Astrocyte of the cerebellum (primary cell): ENCODE measurements at regions not wholly inside any gene's neighbourhood (a gene's known extent, or its start where the extent isn't known, plus 50 kb on each side); places are given as distances from the start of the nearest gene placed in this dataset.

Experiments used
- DNase-seq: peaks from one replicate; pipeline ENCODE4 v3.0.0-alpha.2; 2011; ENCODE audit warnings: low read depth
- H3K4me3 ChIP-seq: 2 replicates; pipeline ENCODE4 v1.5.1; 2011; ENCODE audit warnings: mild to moderate bottlenecking, low read depth, low read length, moderate library complexity
- CTCF ChIP-seq: IDR thresholded peaks from 2 replicates; pipeline ENCODE4 v1.5.1; 2012; ENCODE audit warnings: low read length, low read depth, moderate library complexity, mild to moderate bottlenecking; ENCODE audit errors: missing control alignments
- in situ Hi-C: cut with HindIII; loops from 2 replicates; pipeline ENCODE4 v1.10.0; 2017; ENCODE audit warnings: low sequenced_read_pairs

- in situ Hi-C loops = loop anchor here (5.0 kb wide), 1 partner anchor 34 kb away; no protein-coding TSS in a partner anchor
- TF ChIP-seq CTCF = no peak
Measured at GRCh38 chr2:43075811-43076585, 150.4 kb downstream of the ZFP36L2 start.

GRCh38 chr2:43075054-43075593 lies 151.3 kb downstream of the ZFP36L2 start:
- no peak overlapping the region for H3K4me3 ChIP-seq
- no peak for TF ChIP-seq CTCF
- DNase-seq = peak; percentile 94
- in situ Hi-C loops = loop anchor here (5.0 kb wide), 1 partner anchor 33 kb away; no protein-coding TSS in a partner anchor

More at GRCh38 chr2:43075811-43076585, 150.4 kb downstream of the ZFP36L2 start:
- no peak for DNase-seq
- no peak overlapping the region for H3K4me3 ChIP-seq

GRCh38 chr2:43074592-43075053 lies 151.8 kb downstream of the ZFP36L2 start:
- in situ Hi-C loops = loop anchor here (5.0 kb wide), 2 partner anchors 32 to 102 kb away; no protein-coding TSS in a partner anchor
- no peak overlapping the region for H3K4me3 ChIP-seq
- TF ChIP-seq CTCF = no peak
- DNase-seq = no peak

GRCh38 chr2:43074052-43074451 lies 152.4 kb downstream of the ZFP36L2 start:
- TF ChIP-seq CTCF = no peak
- H3K4me3 ChIP-seq = no peak overlapping the region
- no peak for DNase-seq
- in situ Hi-C loops = loop anchor here (5.0 kb wide), 1 partner anchor 102 kb away; no protein-coding TSS in a partner anchor

- TF ChIP-seq CTCF = no peak
- DNase-seq = no peak
- no peak overlapping the region for H3K4me3 ChIP-seq
- in situ Hi-C loops = loop anchor here (5.0 kb wide), 1 partner anchor 101 kb away; no protein-coding TSS in a partner anchor
Measured at GRCh38 chr2:43073401-43073825, 153.0 kb downstream of the ZFP36L2 start.

GRCh38 chr2:43071599-43072550 lies 154.5 kb downstream of the ZFP36L2 start:
- no peak overlapping the region for H3K4me3 ChIP-seq
- in situ Hi-C loops = loop anchor here (5.0 kb wide), 1 partner anchor 100 kb away; no protein-coding TSS in a partner anchor
- TF ChIP-seq CTCF = no peak
- DNase-seq = no peak
